ENCODE measurements at regions not wholly inside any gene's neighbourhood (a gene's known extent, or its start where the extent isn't known, plus 50 kb on each side); places are given as distances from the start of the nearest gene placed in this dataset.
A peak's percentile ranks its signal among the peaks of the same experiment; 100 is the strongest.

DNA sequence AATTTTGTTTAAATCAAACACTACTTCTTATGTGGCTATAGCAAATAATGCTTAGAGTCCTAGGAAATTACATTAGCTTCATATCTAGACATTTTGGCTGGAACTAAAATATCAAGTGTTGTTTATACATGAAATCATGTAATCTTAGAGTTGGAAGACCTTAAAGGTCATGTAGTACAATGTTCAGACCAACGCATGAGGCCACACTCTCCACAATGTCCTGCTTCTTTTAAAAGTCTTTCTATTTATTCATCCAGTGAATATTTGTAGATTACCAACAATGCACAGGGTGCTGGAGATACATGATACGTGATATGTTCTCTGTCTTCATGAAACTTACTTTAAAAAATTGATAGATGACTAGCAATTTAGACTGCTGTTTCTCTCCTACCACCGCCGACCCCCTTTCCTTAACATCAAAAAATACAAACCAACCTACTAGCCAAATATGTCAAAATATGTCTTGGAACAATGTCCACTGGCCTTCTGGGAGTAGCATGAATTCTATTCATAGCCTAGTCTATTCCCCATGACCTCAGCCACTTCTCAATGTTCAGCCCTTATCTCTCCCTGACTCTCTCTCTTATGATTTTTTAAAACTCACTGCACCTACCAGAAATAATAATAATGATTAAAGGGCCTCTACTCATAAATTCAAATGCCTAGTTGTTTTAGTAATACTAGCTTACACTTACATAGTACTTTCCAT lies 59.5 kb upstream of the CAV2 start (continued):
- no peak for TF ChIP-seq ZNF121 (CRISPR knock-in tag; conservative IDR thresholded peaks at IDR 0.05)
- 0 out of 2 replicates have a peak, but pooled peaks have one; percentile 20 for TF ChIP-seq ZNF274 (IDR thresholded peaks at IDR 0.05; ENCODE audit: borderline replicate concordance, low read depth, low read length)
- no peak for TF ChIP-seq ZKSCAN8 (CRISPR knock-in tag; IDR thresholded peaks at IDR 0.05)
- no peak for TF ChIP-seq NR3C1 (CRISPR knock-in tag; IDR thresholded peaks at IDR 0.05)
- TF ChIP-seq, protein P1, sequence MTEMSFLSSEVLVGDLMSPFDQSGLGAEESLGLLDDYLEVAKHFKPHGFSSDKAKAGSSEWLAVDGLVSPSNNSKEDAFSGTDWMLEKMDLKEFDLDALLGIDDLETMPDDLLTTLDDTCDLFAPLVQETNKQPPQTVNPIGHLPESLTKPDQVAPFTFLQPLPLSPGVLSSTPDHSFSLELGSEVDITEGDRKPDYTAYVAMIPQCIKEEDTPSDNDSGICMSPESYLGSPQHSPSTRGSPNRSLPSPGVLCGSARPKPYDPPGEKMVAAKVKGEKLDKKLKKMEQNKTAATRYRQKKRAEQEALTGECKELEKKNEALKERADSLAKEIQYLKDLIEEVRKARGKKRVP (CRISPR knock-in tag; IDR thresholded peaks at IDR 0.05): no peak
- TF ChIP-seq HIVEP1 (CRISPR knock-in tag; IDR thresholded peaks at IDR 0.05): no peak
- no peak for TF ChIP-seq NR2C2 (CRISPR knock-in tag; IDR thresholded peaks at IDR 0.05)
- TF ChIP-seq NR2C2 (tag; IDR thresholded peaks at IDR 0.05): peak; percentile 38; the same call in 1 of the 2 replicates
- peak; percentile 74 for TF ChIP-seq MEF2D (tag; conservative IDR thresholded peaks at IDR 0.05; ENCODE audit: low read depth)
- TF ChIP-seq STAT5A (IDR thresholded peaks at IDR 0.05; ENCODE audit: borderline replicate concordance, low read length): no peak
- no peak for TF ChIP-seq SMARCE1 (IDR thresholded peaks at IDR 0.05)
- TF ChIP-seq DMBX1 (CRISPR knock-in tag; IDR thresholded peaks at IDR 0.05; ENCODE audit: borderline replicate concordance): 0 out of 2 replicates have a peak, but pooled peaks have one; percentile 24
- TF ChIP-seq, protein P2, sequence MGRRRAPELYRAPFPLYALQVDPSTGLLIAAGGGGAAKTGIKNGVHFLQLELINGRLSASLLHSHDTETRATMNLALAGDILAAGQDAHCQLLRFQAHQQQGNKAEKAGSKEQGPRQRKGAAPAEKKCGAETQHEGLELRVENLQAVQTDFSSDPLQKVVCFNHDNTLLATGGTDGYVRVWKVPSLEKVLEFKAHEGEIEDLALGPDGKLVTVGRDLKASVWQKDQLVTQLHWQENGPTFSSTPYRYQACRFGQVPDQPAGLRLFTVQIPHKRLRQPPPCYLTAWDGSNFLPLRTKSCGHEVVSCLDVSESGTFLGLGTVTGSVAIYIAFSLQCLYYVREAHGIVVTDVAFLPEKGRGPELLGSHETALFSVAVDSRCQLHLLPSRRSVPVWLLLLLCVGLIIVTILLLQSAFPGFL (CRISPR knock-in tag; IDR thresholded peaks at IDR 0.05): no peak
- no peak for TF ChIP-seq EGR1 (conservative IDR thresholded peaks at IDR 0.05)
- TF ChIP-seq, protein P3, sequence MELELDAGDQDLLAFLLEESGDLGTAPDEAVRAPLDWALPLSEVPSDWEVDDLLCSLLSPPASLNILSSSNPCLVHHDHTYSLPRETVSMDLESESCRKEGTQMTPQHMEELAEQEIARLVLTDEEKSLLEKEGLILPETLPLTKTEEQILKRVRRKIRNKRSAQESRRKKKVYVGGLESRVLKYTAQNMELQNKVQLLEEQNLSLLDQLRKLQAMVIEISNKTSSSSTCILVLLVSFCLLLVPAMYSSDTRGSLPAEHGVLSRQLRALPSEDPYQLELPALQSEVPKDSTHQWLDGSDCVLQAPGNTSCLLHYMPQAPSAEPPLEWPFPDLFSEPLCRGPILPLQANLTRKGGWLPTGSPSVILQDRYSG (tag; conservative IDR thresholded peaks at IDR 0.05; ENCODE audit: low read depth): no peak
- TF ChIP-seq, protein P4, sequence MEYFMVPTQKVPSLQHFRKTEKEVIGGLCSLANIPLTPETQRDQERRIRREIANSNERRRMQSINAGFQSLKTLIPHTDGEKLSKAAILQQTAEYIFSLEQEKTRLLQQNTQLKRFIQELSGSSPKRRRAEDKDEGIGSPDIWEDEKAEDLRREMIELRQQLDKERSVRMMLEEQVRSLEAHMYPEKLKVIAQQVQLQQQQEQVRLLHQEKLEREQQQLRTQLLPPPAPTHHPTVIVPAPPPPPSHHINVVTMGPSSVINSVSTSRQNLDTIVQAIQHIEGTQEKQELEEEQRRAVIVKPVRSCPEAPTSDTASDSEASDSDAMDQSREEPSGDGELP (CRISPR knock-in tag; IDR thresholded peaks at IDR 0.05; ENCODE audit: borderline replicate concordance): no peak
- no peak for TF ChIP-seq TRIM24 (IDR thresholded peaks at IDR 0.05)
- TF ChIP-seq PHB2 (IDR thresholded peaks at IDR 0.05; ENCODE audit: low read depth): no peak
- TF ChIP-seq, protein P5, sequence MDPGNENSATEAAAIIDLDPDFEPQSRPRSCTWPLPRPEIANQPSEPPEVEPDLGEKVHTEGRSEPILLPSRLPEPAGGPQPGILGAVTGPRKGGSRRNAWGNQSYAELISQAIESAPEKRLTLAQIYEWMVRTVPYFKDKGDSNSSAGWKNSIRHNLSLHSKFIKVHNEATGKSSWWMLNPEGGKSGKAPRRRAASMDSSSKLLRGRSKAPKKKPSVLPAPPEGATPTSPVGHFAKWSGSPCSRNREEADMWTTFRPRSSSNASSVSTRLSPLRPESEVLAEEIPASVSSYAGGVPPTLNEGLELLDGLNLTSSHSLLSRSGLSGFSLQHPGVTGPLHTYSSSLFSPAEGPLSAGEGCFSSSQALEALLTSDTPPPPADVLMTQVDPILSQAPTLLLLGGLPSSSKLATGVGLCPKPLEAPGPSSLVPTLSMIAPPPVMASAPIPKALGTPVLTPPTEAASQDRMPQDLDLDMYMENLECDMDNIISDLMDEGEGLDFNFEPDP (CRISPR knock-in tag; IDR thresholded peaks at IDR 0.05): no peak
- TF ChIP-seq ZNF77 (CRISPR knock-in tag; IDR thresholded peaks at IDR 0.05): no peak
- no peak for TF ChIP-seq MTA3 (IDR thresholded peaks at IDR 0.05; ENCODE audit: borderline replicate concordance)
- no peak for TF ChIP-seq KAT8 (IDR thresholded peaks at IDR 0.05; ENCODE audit: low read depth)
- TF ChIP-seq CREB1 (IDR thresholded peaks at IDR 0.05): no peak
- TF ChIP-seq CREB1 (CRISPR knock-in tag; IDR thresholded peaks at IDR 0.05): no peak
- TF ChIP-seq ZFP1 (CRISPR knock-in tag; IDR thresholded peaks at IDR 0.05): no peak
- no peak for TF ChIP-seq LCOR (CRISPR knock-in tag; IDR thresholded peaks at IDR 0.05)
- no peak for TF ChIP-seq SMAD4 (CRISPR knock-in tag; conservative IDR thresholded peaks at IDR 0.05)

Data from K562 (cell line).